ENCODE measurements at regions not wholly inside any gene's neighbourhood (a gene's known extent, or its start where the extent isn't known, plus 50 kb on each side); places are given as distances from the start of the nearest gene placed in this dataset.

DNA sequence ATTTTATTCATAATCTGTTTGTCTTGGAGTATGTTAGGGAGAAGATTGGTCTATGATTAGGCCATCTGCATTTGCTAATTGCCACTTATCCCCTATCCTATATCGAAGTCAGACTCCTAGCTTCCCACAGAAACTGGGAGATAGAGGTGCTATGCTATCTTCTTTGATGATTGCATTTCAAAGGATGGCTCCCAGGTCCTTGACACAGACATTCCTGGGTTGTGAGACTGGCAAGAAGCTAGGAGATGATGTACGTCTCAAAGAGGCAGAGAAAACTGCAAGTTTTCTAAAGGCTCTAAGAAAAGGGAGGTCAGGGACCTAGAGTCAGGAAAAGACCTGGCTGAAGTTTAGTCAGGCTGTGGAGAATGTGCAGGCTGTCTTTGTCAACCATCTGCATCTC is 1251.9 kb downstream of the PCDH17 start:
- TF ChIP-seq, protein P1, sequence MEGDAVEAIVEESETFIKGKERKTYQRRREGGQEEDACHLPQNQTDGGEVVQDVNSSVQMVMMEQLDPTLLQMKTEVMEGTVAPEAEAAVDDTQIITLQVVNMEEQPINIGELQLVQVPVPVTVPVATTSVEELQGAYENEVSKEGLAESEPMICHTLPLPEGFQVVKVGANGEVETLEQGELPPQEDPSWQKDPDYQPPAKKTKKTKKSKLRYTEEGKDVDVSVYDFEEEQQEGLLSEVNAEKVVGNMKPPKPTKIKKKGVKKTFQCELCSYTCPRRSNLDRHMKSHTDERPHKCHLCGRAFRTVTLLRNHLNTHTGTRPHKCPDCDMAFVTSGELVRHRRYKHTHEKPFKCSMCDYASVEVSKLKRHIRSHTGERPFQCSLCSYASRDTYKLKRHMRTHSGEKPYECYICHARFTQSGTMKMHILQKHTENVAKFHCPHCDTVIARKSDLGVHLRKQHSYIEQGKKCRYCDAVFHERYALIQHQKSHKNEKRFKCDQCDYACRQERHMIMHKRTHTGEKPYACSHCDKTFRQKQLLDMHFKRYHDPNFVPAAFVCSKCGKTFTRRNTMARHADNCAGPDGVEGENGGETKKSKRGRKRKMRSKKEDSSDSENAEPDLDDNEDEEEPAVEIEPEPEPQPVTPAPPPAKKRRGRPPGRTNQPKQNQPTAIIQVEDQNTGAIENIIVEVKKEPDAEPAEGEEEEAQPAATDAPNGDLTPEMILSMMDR (conservative IDR thresholded peaks at IDR 0.05; ENCODE audit: low read depth, low read length) = no peak
- TF ChIP-seq EZH2 (IDR thresholded peaks at IDR 0.05; ENCODE audit: borderline replicate concordance, low read depth, low read length, poor library complexity, severe bottlenecking) = no peak

Data from A673 (cell line).